IMR-90 (cell line): ENCODE measurements at regions not wholly inside any gene's neighbourhood (a gene's known extent, or its start where the extent isn't known, plus 50 kb on each side); places are given as distances from the start of the nearest gene placed in this dataset.

ENCODE experiments used
- BHLHE40 ChIP-seq: fragments of 150-350 bp; IDR thresholded peaks from 2 replicates; pipeline ENCODE4 v1.6.1; 2016; ENCODE audit warnings: mild to moderate bottlenecking, low read depth, low read length
- FOS ChIP-seq: fragments of 150-350 bp; IDR thresholded peaks from 2 replicates; pipeline ENCODE4 v1.6.1; 2016; ENCODE audit warnings: low read depth, low read length
- MXI1 ChIP-seq: IDR thresholded peaks from 2 replicates; pipeline ENCODE4 v1.6.1; 2012; ENCODE audit warnings: low read depth, mild to moderate bottlenecking, low read length, moderate library complexity, borderline replicate concordance
- POLR2A ChIP-seq: IDR thresholded peaks from 2 replicates; pipeline ENCODE4 v1.6.1; 2012; ENCODE audit warnings: mild to moderate bottlenecking, low read depth, low read length
- RAD21 ChIP-seq: IDR thresholded peaks from 2 replicates; pipeline ENCODE4 v1.6.1; 2012; ENCODE audit warnings: low read length, improper control_type of control experiment
- RCOR1 ChIP-seq: IDR thresholded peaks from 2 replicates; pipeline ENCODE4 v1.6.1; 2012; ENCODE audit warnings: mild to moderate bottlenecking, low read length, improper control_type of control experiment; ENCODE audit not compliant: insufficient replicate concordance
- RFX5 ChIP-seq: IDR thresholded peaks from 2 replicates; pipeline ENCODE4 v1.8.0; 2012; ENCODE audit warnings: low read depth, mild to moderate bottlenecking, low read length, moderate library complexity
- TF ChIP-seq, protein P1 (sequence below): conservative IDR thresholded peaks from 2 replicates; pipeline ENCODE4 v1.5.1; 2012; ENCODE audit warnings: mild to moderate bottlenecking, low read depth, low read length, improper control_type of control experiment
- TF ChIP-seq, protein P2 (sequence below): fragments of 150-350 bp; IDR thresholded peaks from 2 replicates; pipeline ENCODE4 v1.6.1; 2017; ENCODE audit warnings: mild to moderate bottlenecking, antibody characterized with exemption, low read length, low read depth

DNA sequence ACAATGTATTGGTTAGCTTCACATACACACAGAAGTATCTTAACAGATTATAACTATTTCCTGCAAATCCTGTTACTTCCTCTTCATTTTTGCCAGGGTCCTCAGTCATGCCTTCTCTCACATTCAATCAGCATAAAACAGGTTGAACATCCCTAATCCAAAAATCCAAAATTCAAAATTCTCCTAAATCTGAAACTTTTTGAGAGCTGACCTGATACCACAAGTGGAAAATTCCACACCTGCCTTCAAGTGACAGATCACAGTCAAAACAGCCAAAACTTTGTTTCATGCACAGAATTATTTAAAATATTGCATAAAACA, 62.9 kb upstream of the FBXO28 start:
- TF ChIP-seq BHLHE40 (no peak), RCOR1 (no peak), POLR2A (no peak), RAD21 (no peak), MXI1 (no peak), FOS (no peak), RFX5 (no peak)
- TF ChIP-seq, protein P1, sequence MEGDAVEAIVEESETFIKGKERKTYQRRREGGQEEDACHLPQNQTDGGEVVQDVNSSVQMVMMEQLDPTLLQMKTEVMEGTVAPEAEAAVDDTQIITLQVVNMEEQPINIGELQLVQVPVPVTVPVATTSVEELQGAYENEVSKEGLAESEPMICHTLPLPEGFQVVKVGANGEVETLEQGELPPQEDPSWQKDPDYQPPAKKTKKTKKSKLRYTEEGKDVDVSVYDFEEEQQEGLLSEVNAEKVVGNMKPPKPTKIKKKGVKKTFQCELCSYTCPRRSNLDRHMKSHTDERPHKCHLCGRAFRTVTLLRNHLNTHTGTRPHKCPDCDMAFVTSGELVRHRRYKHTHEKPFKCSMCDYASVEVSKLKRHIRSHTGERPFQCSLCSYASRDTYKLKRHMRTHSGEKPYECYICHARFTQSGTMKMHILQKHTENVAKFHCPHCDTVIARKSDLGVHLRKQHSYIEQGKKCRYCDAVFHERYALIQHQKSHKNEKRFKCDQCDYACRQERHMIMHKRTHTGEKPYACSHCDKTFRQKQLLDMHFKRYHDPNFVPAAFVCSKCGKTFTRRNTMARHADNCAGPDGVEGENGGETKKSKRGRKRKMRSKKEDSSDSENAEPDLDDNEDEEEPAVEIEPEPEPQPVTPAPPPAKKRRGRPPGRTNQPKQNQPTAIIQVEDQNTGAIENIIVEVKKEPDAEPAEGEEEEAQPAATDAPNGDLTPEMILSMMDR = no peak
- TF ChIP-seq, protein P2, sequence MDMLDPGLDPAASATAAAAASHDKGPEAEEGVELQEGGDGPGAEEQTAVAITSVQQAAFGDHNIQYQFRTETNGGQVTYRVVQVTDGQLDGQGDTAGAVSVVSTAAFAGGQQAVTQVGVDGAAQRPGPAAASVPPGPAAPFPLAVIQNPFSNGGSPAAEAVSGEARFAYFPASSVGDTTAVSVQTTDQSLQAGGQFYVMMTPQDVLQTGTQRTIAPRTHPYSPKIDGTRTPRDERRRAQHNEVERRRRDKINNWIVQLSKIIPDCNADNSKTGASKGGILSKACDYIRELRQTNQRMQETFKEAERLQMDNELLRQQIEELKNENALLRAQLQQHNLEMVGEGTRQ = no peak
